GM12891 (cell line): ENCODE measurements at regions not wholly inside any gene's neighbourhood (a gene's known extent, or its start where the extent isn't known, plus 50 kb on each side); places are given as distances from the start of the nearest gene placed in this dataset.
"Not testable (repeated sequence)": the region's sequence is repeated elsewhere in the genome, so short reads cannot be mapped to it uniquely, and the experiment has no call there.

ENCODE experiments used
- DNase-seq: peaks from one replicate; pipeline ENCODE4 v3.0.0; 2011; ENCODE audit warnings: low spot score; ENCODE audit not compliant: insufficient read length
- FAIRE-seq: peaks from 2 replicates; lab custom pipeline; 2011; peaks lifted over from hg19 to GRCh38; lab: Jason Lieb, UNC
- PAX5 ChIP-seq: IDR thresholded peaks from 2 replicates; pipeline ENCODE4 v1.6.1; 2011; ENCODE audit warnings: low read length, moderate library complexity, mild to moderate bottlenecking; ENCODE audit not compliant: insufficient read depth, severe bottlenecking
- POLR2A ChIP-seq: IDR thresholded peaks from 2 replicates; pipeline ENCODE4 v1.6.1; 2011; ENCODE audit warnings: low read depth, low read length, control low read depth
- POLR2AphosphoS5 ChIP-seq: IDR thresholded peaks from 2 replicates; pipeline ENCODE4 v1.6.1; 2011; ENCODE audit warnings: low read depth, low read length, control low read depth
- POU2F2 ChIP-seq: IDR thresholded peaks from 2 replicates; pipeline ENCODE4 v1.6.1; 2011; ENCODE audit warnings: low read depth, mild to moderate bottlenecking, control low read depth, low read length, moderate library complexity
- SPI1 ChIP-seq: IDR thresholded peaks from 2 replicates; pipeline ENCODE4 v1.6.1; 2011; ENCODE audit warnings: low read depth, low read length, control low read depth
- TAF1 ChIP-seq: IDR thresholded peaks from 2 replicates; pipeline ENCODE4 v1.6.1; 2011; ENCODE audit warnings: low read depth, low read length, control low read depth

DNA sequence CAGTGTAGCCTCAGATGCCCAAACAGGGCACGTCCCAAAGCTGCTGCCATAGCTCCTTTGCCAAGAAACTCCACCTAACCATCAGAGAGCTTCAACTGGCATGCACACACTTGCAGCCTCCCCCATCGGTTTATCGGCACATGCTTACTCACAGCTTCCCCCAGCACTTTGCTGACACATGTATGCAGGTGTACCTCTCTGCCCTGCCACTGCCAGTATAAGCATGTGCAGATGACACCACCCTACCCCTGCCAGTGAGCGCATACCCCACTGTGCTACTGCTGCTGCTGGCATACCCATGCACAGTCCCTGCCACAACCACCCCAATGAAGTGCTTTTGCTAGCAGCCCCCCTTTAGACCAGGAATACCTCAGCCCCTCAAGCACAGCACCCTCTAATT, 1231.0 kb downstream of the DSC3 start:
- TF ChIP-seq POLR2AphosphoS5 (no peak), PAX5 (no peak), POU2F2 (no peak), SPI1 (no peak), POLR2A (no peak), TAF1 (no peak)
- DNase-seq (no peak), FAIRE-seq (no peak)

- no peak for DNase-seq
- TF ChIP-seq PAX5, result no peak
- no peak for TF ChIP-seq POLR2A
- TF ChIP-seq POU2F2, result no peak
- TF ChIP-seq POLR2AphosphoS5, result no peak
- TF ChIP-seq TAF1, result no peak
- TF ChIP-seq SPI1, result no peak
- FAIRE-seq, result no peak
Observed at GRCh38 chr18:29780816-29781215, 1261.7 kb downstream of the DSC3 start.

DNA sequence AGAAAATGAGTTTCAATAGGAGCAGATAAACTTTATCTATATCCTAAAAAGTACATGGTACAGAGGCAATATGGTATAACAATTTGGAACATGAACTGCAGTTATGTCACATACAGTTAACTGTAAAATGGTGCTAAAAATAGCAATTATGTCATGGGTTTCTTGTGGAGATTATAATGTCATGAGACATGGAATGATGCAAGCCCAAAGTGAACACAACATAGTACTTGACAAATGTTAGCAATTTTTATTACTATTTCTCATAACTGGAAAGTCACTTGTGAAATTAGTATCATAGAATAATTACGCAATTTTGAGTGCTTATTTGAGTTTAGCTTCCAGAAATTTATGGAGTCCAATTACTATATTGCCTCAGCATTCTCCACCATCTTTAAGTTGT, 1263.4 kb downstream of the DSC3 start:
- DNase-seq, result no peak

GRCh38 chr18:29753379-29753778, 1289.2 kb downstream of the DSC3 start:
- TF ChIP-seq PAX5, result no peak
- no peak for TF ChIP-seq POLR2AphosphoS5
- no peak for TF ChIP-seq POLR2A
- TF ChIP-seq SPI1, result no peak
- no peak for TF ChIP-seq TAF1
- TF ChIP-seq POU2F2, result no peak
- no peak for DNase-seq
- no peak for FAIRE-seq

More for the DNA sequence above, 1263.4 kb downstream of the DSC3 start:
- FAIRE-seq, result no peak
- TF ChIP-seq TAF1 (no peak), POLR2AphosphoS5 (no peak), PAX5 (no peak)

GRCh38 chr18:29749704-29750103, 1292.8 kb downstream of the DSC3 start:
- no peak for FAIRE-seq

DNA sequence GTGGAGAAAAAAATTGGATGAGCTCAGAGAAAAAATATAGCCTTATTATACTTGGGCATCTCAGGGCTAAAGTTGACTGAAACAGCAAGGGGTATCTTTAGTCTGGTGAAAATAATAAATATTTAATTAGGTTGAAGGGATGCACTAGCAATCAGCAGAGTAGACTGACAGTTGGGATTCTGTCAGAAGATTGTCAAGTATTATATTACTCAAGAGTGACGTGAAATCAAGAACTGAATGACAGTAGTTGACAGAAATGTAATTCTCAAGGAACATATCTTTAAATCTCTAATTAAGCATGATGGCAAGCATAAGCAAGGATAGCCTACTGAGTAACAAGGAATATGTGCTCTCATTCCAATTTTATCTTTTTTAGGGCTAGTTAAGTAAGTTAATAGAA, 1301.1 kb downstream of the DSC3 start:
- DNase-seq (no peak), FAIRE-seq (no peak)
- TF ChIP-seq PAX5, result no peak

More at GRCh38 chr18:29749704-29750103, 1292.8 kb downstream of the DSC3 start:
- no peak for DNase-seq
- TF ChIP-seq PAX5 (no peak), POLR2AphosphoS5 (no peak), POU2F2 (no peak), POLR2A (no peak), TAF1 (no peak), SPI1 (no peak)

DNA sequence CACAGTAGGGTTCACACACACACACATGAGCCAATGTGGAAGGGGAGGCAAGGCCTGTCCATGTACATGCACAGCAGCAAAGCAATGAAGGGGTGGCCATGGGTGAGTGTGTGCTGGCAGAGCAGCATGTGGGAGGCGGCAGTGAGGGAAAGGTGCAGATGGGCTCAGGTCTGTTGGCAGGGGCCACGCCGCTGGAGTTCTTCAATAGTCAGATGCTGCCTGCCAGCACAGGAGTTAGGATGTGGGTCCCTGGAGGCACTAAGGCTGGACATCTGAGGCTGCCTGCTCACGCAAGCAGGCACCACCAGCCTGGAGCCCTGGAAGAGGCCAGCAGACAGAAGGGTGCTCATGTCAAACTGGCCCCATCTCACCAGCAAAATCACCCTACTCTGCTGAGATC, 1304.9 kb downstream of the DSC3 start:
- no peak for TF ChIP-seq POLR2A
- TF ChIP-seq SPI1, result no peak
- TF ChIP-seq TAF1, result no peak
- no peak for TF ChIP-seq PAX5
- TF ChIP-seq POLR2AphosphoS5, result no peak
- TF ChIP-seq POU2F2, result no peak
- DNase-seq (no peak), FAIRE-seq (no peak)

DNA sequence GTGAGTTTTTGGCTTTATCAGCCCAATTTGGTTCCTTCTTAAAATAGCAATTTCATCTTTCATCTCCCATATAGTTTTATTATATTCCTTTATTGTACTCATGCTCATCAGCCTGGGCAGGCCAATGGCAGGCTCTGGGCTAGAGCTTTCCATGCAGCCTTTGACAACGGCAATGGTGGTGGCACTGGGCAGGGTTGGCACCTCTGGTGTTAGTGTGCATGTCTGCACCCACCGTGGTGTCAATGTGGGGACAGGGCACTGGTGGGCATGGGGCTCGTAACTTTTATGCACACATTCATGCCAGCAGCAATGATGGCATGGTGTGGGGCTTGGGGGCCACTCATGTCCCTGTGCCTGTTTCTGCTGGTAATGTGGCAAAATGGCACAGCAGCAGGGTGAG, 1305.4 kb downstream of the DSC3 start:
- no peak for FAIRE-seq
- no peak for DNase-seq

DNA sequence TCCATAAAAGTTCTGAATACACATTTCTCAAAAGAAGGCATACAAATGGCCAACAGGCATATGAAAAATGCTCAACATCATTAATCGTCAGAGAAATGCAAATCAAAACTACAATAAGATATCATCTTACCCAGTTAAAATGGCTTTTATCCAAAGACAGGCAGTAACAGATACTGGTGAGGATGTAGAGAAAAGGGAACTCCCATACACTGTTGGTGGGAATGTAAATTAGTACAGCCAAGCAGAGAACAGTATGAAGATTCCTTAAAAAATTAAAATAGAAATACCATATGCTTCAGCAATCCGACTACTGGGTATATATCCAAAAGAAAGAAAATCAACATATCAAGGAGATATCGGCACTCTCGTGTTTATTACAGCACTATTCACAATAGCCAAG, 1312.5 kb downstream of the DSC3 start:
- DNase-seq (no peak), FAIRE-seq (no peak)
- no peak for TF ChIP-seq POU2F2
- no peak for TF ChIP-seq PAX5
- TF ChIP-seq POLR2A, result no peak
- TF ChIP-seq TAF1, result no peak
- TF ChIP-seq POLR2AphosphoS5, result no peak
- no peak for TF ChIP-seq SPI1

More for the DNA sequence above, 1305.4 kb downstream of the DSC3 start:
- TF ChIP-seq POLR2AphosphoS5 (no peak), SPI1 (no peak), TAF1 (no peak), POU2F2 (no peak), POLR2A (no peak), PAX5 (no peak)

DNA sequence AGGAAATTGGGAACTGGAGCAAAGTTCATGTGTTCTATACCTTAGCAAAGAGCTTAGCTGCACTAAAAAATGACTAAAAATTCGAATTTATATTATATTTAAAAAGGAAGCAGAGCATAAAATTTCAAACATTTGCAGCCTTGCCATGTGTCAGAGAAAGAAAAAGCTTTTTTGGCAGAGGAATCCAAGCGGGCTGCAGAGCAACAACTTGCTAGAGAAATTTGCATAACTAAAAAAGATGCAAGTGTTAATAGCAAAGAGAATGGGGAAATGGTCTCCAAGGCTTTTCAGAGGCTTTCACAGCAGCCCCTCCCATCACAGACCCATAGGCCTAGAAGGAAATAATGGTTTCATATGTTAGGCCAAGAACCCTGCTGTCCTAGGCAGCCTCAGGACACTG, 1315.9 kb downstream of the DSC3 start:
- FAIRE-seq (no peak), DNase-seq (no peak)
- TF ChIP-seq POLR2A (no peak), POU2F2 (no peak), POLR2AphosphoS5 (no peak), TAF1 (no peak), PAX5 (no peak), SPI1 (no peak)

DNA sequence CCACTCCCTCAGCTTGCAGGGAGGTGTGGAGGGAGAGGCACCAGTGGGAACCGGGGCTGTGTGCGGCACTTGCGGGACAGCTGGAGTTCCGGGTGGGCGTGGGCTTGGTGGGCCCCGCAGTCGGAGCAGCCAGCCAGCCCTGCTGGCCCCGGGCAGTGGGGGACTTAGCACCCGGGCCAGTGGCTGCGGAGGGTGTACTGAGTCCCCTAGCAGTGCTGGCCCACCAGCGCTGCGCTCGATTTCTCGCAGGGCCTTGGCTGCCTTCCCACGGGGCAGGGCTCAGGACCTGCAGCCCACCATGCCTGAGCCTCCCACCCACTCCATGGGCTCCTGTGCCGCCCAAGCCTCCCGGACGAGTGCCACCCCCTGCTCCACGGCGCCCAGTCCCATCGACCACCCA, 1319.1 kb downstream of the DSC3 start:
- DNase-seq, FAIRE-seq: not testable (repeated sequence)

GRCh38 chr18:29715960-29716359, 1326.6 kb downstream of the DSC3 start:
- FAIRE-seq, DNase-seq: not testable (repeated sequence)
